Heart right ventricle (tissue), 16 donors: ENCODE measurements at regions not wholly inside any gene's neighbourhood (a gene's known extent, or its start where the extent isn't known, plus 50 kb on each side); places are given as distances from the start of the nearest gene placed in this dataset.
A peak's percentile ranks its signal among the peaks of the same experiment; 100 is the strongest.

Experiments
- ATAC-seq, 8 donors: fragments of 200-7000 bp; cut with Tn5 transposase; one replicate each; pipeline ENCODE4 v1.9.1; 2020; ENCODE audit warnings: mild to moderate bottlenecking in 8 of 8, moderate library complexity in 8 of 8, moderate number of reproducible peaks in 1 of 8
- DNase-seq, 2 donors: peaks; one replicate each; pipeline ENCODE4 v3.0.0-alpha.2; 2020
- H3K27ac ChIP-seq, 10 donors: fragments of 200-600 bp; sonication (generic) in 2 of 10; one replicate each; pipeline versions ENCODE4 v1.5.0 to v1.8.0; 2020 to 2022; ENCODE audit warnings: mild to moderate bottlenecking in 3 of 10
- H3K27me3 ChIP-seq, 7 donors: fragments of 200-600 bp; one replicate each; pipeline ENCODE4 v1.8.0; 2021 to 2022; ENCODE audit warnings: mild to moderate bottlenecking in 2 of 7
- H3K36me3 ChIP-seq, 9 donors: fragments of 200-600 bp; sonication (generic) in 1 of 9; one replicate each; pipeline versions ENCODE4 v1.5.0 to v1.8.0; 2020 to 2022; ENCODE audit warnings: mild to moderate bottlenecking in 2 of 9
- H3K4me1 ChIP-seq, 9 donors: fragments of 200-600 bp; sonication (generic) in 1 of 9; one replicate each; pipeline versions ENCODE4 v1.5.0 to v1.8.0; 2020 to 2022; ENCODE audit warnings: mild to moderate bottlenecking in 4 of 9
- H3K4me3 ChIP-seq, 10 donors: fragments of 200-600 bp; sonication (generic) in 2 of 10; one replicate each; pipeline versions ENCODE4 v1.5.0 to v1.8.0; 2020 to 2022; ENCODE audit warnings: mild to moderate bottlenecking in 7 of 10, moderate library complexity in 2 of 10
- H3K9me3 ChIP-seq, 11 donors: fragments of 200-600 bp in 10 of 11; sonication (generic) in 2 of 11; one replicate each; pipeline versions ENCODE4 v1.5.0 to v1.8.0; 2013 to 2022; ENCODE audit warnings: mild to moderate bottlenecking in 2 of 11, control low read depth in 1 of 11, moderate library complexity in 1 of 11
- CTCF ChIP-seq, 9 donors: fragments of 200-600 bp; sonication (generic) in 2 of 9; IDR thresholded peaks; one replicate each; pipeline versions ENCODE4 v1.5.0 to v1.8.0; 2021 to 2022; ENCODE audit warnings: antibody characterized with exemption in 9 of 9, mild to moderate bottlenecking in 5 of 9, moderate library complexity in 1 of 9
- WGBS, 2 donors: extraction: QIAGEN DNeasy Blood & Tissue Kit; methylation state at CpG; one replicate each; pipeline ENCODE4 v1.1.7; 2013; ENCODE audit warnings: inconsistent platforms in 1 of 2; 5-methylcytosine and 5-hydroxymethylcytosine counted together
- intact Hi-C, 10 donors: fragments of 100-400 bp; cut with DNase I; formaldehyde crosslinking; loops; one replicate each; pipeline versions ENCODE4 v1.11.1 to v1.14.2; 2022
- donor health status: Arrhythmogenic right ventricular cardiomyopathy.
- donor health status: ischemic (EF 13 %, LVEDD 7.1; RV severe dilation, severe dysfunction).
- donor health status: healthy with polysubstance abuse.
- donor health status: DM: no; HTN: yes; CAD: no.
- donor health status: DM: no; HTN: no; CAD: no.
- donor health status: ischemic (EF 25% LVEDD 6.9; RV normal size, moderate dysfunction).
- donor health status: ischemic (EF 25% LVEDD 5.7; RV mildly dilated, moderate dysfunction).
- donor health status: healthy.
- donor health status: DM: yes; HTN: yes; CAD: no.
- donor health status: Ischemic cardiomyopathy.
- donor health status: ischemic (EF 35%, LVEDD 5.7; RV mildly dilated, moderate dysfunction).
- donor health status: nonischemic (EF 11% LVEDD 7.7; RV severe dilation, severe dysfunction).
- donor health status: DM: yes; HTN: yes; CAD: no.
- donor health status: PGD.
- donor health status: ischemic (EF 29% LVEDD 5.4; RV normal size, mild dysfunction).
- donor health status: nonischemic (EF 23%, LVEDD 6.1; RV moderate dilation, normal function).

DNA sequence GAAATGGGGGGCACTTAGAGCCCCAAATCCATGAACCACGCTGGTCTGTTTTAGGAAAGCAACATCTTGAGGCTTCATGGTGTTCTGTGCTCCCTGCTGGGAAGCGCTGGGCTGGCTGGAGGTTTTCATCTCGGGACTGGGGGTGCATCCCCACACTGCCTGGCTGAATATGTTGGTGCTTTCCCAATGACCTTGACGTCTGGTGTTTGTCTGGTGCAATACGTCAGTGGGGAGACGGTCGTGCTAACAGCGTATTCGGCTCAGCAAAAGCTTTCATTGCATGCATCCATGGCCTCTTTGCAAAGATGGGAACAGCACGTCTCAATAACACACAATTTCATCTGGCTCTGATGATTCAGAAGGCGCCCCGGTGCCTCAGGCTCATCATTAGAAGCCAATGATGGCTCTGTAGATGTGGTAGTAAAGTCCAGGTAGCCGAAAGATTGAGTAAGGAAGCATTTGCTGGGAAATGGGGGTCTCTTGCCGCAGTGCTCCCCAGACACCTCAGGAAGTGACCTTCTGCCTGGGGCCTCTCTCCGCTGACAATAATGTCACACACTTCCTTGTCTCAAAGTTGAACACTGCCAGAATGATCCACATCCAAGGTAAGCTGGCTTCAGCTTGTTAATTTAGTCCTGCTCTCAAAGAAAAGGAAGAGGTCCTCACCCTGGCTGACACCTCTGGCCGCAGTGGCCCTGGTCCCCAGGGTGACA, 97.7 kb downstream of the ING1 start:
- WGBS, 2 donors, result 63 to 74% methylated on average over 16 of the region's 16 CpGs

GRCh38 chr13:110811771-110812120, 98.2 kb downstream of the ING1 start:
- H3K27me3 ChIP-seq, result peaks cover 0 to 63% (median 55%) of the 10 kb centered on the region in 7 donors
- H3K4me3 ChIP-seq, result peak overlapping the region in 6 of 10 donors; percentile 21 to 51 (median 42)
- intact Hi-C loops, result loop anchor here in 6 of 10 donors (5.0 to 10.0 kb wide), 5 partner anchors 84 to 357 kb away; partner anchors contain the start of gene ING1 (in 1 of the 6)

More for the DNA sequence above, 97.7 kb downstream of the ING1 start:
- TF ChIP-seq CTCF (IDR thresholded peaks at IDR 0.05), result no peak
- Histone ChIP-seq H3K27ac (no peak overlapping the region), H3K27me3 (peaks cover 0 to 63% (median 56%) of the 10 kb centered on the region in 7 donors), H3K36me3 (no peaks in the 10 kb centered on the region), H3K9me3 (no peaks in the 10 kb centered on the region), H3K4me1 (peaks cover 0 to 16% (median 9%) of the 10 kb centered on the region in 9 donors), H3K4me3 (no peak overlapping the region)
- DNase-seq (no peak), ATAC-seq (no peak)
- intact Hi-C loops, result loop anchor here in 6 of 10 donors (5.0 to 10.0 kb wide), 5 partner anchors 84 to 356 kb away; partner anchors contain the start of gene ING1 (in 1 of the 6)

GRCh38 chr13:110812121-110812868, 98.8 kb downstream of the ING1 start:
- peak; percentile 17 to 82 (median 55) for ATAC-seq
- TF ChIP-seq CTCF (IDR thresholded peaks at IDR 0.05), result peak in 4 of 9 donors; percentile 9 to 36 (median 26)
- intact Hi-C loops, result loop anchor here in 6 of 10 donors (5.0 to 10.0 kb wide), 5 partner anchors 85 to 357 kb away; partner anchors contain the start of gene ING1 (in 1 of the 6)
- DNase-seq, result no peak
- H3K36me3 ChIP-seq, result no peaks in the 10 kb centered on the region
- H3K4me1 ChIP-seq, result peaks cover 0 to 16% (median 9%) of the 10 kb centered on the region in 9 donors
- no peaks in the 10 kb centered on the region for H3K9me3 ChIP-seq
- H3K27me3 ChIP-seq, result peaks cover 0 to 62% (median 54%) of the 10 kb centered on the region in 7 donors
- H3K27ac ChIP-seq, result no peak overlapping the region
- H3K4me3 ChIP-seq, result peak overlapping the region; percentile 0 to 51 (median 40)
- WGBS, 2 donors, result 16 to 17% methylated on average over 48 of the region's 48 CpGs

More at GRCh38 chr13:110811771-110812120, 98.2 kb downstream of the ING1 start:
- no peak for TF ChIP-seq CTCF (IDR thresholded peaks at IDR 0.05)
- no peaks in the 10 kb centered on the region for H3K36me3 ChIP-seq
- H3K4me1 ChIP-seq, result peaks cover 0 to 16% (median 9%) of the 10 kb centered on the region in 9 donors
- H3K9me3 ChIP-seq, result no peaks in the 10 kb centered on the region
- 57 to 65% methylated on average over 8 of the region's 8 CpGs for WGBS, 2 donors
- no peak overlapping the region for H3K27ac ChIP-seq
- DNase-seq, result no peak
- no peak for ATAC-seq
